GM18502 (cell line): ENCODE measurements at regions not wholly inside any gene's neighbourhood (a gene's known extent, or its start where the extent isn't known, plus 50 kb on each side); places are given as distances from the start of the nearest gene placed in this dataset.
"Not testable (repeated sequence)": the region's sequence is repeated elsewhere in the genome, so short reads cannot be mapped to it uniquely, and the experiment has no call there.

Experiments
- ATAC-seq: cut with Tn5 transposase; IDR thresholded peaks from one replicate; pipeline ENCODE4 v1.9.1; 2021; ENCODE audit warnings: mild to moderate bottlenecking; ENCODE audit not compliant: unreplicated experiment, poor library complexity

- no peak for ATAC-seq
These were observed 72.7 kb upstream of the NALF2 start for GRCh38 chrX:69431420-69431819.

DNA sequence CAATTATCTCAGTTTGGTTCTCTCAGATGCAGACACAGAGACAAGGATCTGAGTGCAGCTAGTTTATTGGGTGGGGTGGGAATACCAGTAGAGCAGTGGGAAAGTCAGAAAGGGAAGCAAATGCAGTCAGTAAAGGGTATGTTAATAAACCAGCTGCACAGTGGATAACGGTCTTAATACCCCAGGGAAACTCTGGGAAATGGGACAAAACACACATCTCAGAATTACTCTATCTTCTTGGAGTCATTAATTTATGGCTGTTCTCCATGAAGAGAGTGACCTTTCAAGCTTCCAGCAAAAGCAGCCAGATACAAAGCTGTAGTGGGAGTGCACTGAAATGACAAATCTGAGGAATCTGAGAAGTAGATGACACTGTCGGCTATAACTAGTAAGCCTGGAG is 73.3 kb upstream of the NALF2 start:
- no peak for ATAC-seq

- no peak for ATAC-seq
These were observed 74.6 kb upstream of the NALF2 start for GRCh38 chrX:69429339-69430015.

GRCh38 chrX:69428216-69428615 is 75.9 kb upstream of the NALF2 start:
- ATAC-seq: no peak

GRCh38 chrX:69424910-69425309 is 79.2 kb upstream of the NALF2 start:
- ATAC-seq: no peak

DNA sequence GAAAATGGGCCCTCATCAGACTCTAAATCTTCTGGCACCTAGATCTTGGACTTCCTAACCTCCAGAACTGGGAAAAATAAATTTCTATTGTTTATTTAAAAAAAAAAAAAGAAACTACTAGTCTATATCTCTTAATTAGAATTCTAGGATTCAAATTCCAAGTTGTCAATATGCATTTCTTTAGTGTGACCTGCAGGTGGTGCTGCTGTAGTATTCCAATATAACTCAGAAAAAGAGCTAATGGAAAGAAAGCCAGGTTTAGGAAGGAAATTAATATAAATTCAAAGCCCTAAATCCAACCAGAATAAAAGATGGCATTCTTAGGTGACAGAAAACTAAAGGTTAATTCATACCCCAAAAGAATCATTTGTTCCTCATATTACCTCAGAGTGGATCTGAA is 80.0 kb upstream of the NALF2 start:
- no peak for ATAC-seq

DNA sequence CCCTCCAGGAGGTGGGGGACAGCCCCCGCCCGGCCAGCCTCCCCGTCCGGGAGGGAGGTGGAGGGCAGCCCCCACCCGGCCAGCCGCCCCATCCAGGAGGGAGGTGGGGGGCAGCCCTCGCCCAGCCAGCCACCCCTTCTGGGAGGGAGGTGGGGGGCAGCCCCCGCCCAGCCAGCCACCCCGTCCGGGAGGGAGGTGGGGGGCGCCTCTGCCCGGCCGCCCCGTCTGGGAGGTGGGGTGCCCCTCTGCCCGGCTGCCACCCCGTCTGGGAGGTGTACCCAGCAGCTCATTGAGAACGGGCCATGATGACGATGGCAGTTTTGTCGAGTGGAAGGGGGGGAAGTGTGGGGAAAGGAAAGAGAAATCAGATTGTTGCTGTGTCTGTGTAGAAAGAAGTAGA is 81.9 kb upstream of the NALF2 start:
- ATAC-seq: not testable (repeated sequence)

DNA sequence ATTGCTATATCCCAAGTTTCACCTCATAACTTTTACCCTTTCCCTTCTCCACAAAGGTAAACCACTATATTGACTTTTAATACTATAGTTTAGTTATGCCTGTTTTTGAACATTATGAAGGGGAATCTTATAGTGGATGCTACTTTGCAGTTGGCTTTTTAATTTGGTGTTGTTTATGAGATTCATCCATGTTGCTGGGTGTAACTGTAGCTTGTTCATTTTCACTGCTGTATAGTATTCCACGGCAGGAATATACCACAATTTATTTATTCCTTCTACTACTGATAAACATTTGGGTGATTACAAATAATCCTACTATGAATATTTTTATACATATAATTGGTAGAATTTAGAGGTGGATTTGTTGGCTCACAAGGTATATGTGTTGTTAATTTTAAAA is 88.4 kb upstream of the NALF2 start:
- ATAC-seq: no peak

DNA sequence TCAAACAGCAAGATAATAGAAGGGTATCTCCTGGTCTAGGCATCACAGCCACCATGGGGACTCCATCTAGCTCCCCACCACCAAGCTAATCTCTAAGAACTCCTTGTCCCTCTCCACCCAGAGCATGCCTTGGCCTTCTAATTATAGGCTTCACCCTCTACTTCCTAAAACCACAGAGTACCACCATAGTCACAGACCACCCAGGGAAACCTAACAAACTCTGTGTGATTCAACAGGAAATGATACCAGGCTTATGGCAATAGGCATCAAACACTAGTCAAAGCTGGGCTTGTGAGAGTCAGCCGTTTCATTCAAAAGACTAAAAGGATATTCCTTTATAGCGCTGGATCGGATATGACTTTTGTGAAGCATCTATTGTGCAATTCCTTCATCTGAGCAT is 91.5 kb upstream of the NALF2 start:
- no peak for ATAC-seq

DNA sequence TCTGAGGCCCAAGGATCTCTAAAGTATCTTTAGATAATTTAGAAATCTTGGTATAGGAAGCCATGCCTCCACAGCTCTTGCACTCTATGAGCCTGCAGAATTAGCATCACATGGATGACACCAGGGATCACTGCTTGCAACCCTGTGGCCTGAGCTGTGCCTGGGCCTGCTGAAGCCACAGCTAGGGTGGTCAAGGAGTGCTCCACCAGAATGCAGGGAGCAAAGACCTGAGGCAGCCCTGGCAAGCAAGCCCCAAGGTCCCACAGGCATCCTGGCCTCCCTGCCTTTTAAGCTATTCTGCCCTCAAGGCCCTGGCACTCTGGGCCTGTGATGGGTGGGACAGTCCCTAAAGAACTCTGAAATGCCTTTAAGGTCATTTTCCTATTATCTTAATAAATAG is 105.2 kb upstream of the NALF2 start:
- no peak for ATAC-seq

DNA sequence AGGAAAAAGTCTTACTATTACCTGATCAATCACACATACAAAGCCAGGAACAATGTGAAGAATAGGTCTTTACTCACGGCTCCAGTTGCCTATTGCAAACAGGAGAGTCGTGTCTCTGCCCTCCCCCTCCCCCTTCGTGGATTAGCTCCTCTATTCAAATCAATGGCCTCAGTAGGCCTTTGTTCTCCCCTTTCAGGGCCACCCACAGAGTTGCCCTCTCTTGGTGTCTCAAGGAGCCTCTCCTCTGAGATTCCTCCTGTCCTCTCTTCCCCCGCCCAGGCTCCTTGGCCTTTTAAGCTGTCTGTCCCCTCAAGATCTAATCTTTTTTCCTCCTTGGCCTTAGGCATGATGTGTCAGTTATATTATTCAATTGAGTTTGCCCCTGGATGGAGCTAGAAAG is 107.2 kb upstream of the NALF2 start:
- ATAC-seq: no peak

DNA sequence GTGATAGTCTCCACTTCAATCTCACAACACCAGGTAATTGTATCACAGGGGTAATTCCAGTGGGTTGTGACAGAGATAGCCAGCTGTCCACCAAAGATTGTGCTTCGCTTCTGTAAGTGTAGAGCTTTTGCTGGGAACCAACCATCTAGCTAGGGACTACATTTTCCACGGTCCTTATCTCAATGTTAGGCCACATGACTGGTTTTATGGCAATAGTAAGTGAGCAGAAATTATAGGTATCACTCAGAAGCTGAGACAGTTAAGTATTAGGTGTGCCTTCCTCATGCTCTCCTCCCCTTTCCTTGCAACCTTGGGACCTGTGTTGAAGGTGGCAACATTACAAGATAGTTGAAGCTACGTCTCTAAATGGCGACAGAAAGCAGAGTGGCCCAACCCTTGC is 108.8 kb upstream of the NALF2 start:
- no peak for ATAC-seq

DNA sequence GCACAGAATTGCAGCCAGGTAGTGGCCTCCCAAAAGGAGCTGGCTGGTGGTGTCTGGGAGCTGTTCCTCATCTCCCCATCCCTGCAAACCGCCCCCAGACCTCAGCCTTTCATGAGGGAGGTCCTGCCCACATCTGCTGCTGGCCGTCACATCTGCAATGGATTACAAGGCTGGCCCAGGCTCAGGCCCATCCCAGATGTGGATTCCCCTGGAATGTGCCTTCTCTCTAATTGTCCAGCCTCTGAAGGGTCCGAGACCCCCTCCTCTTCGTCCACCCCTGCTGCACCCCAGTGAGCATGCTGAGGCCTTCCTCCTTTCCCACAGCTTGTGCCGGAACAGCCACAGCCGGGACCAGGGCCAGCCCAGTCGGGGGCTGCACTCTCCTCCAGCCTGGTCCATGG is 115.0 kb upstream of the NALF2 start:
- ATAC-seq: no peak

DNA sequence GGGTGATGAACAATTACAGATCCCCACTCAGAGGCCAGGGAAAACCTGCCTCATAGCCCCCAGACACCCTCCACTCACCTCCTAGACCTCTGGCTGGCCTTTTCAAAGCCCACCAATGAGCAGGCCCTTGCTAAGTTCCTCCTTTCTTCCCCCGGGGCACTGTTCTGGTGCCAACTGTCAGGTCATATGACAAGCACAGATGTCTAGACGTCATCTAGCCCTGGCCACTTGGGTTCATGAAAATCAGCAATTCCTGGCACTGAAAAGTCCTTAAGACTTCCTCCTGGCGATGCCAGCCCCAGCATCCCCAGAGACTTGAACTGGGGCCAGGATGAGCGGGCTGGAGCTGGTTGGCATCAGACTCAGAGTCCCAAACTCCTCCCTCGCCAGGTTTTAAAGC is 115.6 kb upstream of the NALF2 start:
- no peak for ATAC-seq

DNA sequence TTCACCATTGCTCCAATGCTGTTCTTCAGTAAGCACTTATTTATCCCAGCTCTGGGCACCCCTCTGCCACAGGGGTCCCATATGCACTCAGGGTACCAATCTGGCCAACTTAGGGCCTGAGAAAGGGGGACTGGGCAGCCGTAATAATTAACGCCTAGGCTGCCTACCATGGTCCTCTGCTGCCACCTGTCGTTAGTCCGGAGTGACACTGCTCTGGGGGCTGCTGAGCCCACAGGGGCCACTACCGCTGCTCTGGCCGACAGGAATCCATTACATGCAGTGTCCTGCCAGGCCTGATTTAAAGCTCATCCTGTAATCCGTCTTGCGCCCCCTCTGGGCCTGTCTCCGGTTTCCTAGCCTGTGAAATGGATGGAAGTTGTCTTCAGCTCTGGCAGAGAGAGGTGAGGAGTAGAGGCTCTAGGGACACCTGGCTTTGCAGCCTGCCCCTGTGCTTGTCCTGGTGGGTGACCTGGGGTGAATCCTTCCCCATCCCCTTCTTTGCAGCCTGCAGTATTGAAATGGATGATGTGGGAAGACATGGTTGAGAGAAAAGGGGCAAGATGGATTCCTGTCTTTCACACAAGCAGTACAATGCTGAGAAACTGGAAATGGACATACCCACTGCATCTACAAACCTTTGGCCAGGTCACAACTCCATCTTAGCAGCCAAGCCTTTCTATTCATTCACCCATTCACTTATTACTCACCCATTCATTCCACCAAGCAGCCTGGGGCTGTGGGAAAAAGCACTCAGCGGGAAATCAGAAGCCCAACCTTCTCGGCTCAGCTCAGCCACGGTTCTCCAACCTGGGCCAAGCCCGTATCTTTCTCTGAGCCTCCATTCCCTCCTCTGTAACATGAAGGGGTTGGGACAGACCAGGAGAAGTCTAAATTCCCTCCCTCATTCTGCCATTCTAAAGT is 116.3 kb upstream of the NALF2 start:
- ATAC-seq: peak; percentile 80

GRCh38 chrX:69386681-69387080 is 117.4 kb upstream of the NALF2 start:
- no peak for ATAC-seq

GRCh38 chrX:69379412-69379811 is 124.7 kb upstream of the NALF2 start:
- no peak for ATAC-seq

DNA sequence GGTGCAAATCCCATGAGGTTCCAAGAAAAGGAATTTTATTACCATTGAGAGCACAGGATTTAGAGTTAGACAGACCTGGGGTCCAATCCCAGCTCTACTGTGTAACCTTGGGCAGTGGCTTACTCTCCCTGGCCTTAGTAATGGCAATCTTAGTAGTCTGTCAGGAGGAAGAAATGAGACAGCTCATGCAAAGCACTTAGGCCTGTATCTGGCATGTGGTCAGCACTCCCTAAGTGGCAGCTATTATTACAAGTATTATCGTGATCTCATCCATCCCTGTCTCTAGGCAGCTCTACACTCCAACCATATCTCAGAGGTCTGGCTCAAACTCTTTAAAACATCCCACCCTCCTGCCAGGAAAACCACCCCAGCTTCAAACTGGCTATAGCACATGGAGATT is 129.6 kb upstream of the NALF2 start:
- no peak for ATAC-seq

- no peak for ATAC-seq
These were observed 131.7 kb upstream of the NALF2 start for GRCh38 chrX:69372435-69372834.

DNA sequence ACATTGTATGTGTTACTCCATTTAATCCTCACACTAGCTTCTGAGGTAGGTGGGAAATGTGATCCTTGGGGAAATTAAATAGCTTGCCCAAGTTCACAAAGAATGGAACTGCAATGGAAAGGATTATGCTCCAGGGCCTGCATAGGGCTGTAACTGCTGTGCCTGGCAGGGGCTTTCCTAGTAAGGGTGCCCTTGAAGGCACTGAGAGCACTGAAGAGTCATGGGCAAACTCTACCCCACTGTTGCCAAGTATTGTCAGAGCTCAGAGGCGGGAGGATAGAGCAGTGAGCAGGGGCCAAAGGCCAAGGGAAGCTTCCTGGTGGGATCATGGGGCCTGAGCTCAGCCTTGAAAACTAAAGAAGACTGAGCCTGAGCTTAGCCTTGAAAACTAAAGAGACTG is 133.0 kb upstream of the NALF2 start:
- ATAC-seq: no peak

GRCh38 chrX:69369999-69370398 is 134.1 kb upstream of the NALF2 start:
- no peak for ATAC-seq

DNA sequence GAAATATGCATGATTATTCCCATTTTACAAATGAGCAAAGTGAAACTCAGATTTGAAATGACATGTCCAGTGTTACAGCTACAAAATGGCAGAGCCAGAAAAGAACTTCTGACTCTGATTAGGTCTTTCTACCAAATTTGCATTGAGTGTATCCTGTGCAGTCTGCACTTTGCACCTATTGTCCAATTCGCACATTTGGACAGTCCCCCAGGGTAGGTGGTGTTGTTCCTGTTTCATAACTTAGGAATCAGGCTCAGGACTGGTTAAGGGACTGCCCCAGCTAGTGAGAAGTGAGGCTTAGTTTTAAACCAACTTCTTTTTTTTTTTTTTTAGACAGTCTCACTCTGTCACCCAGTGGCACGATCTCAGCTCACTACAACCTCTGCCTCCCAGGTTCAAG is 137.9 kb upstream of the NALF2 start:
- ATAC-seq: no peak
